B cell (primary cell): ENCODE measurements at regions not wholly inside any gene's neighbourhood (a gene's known extent, or its start where the extent isn't known, plus 50 kb on each side); places are given as distances from the start of the nearest gene placed in this dataset.
"Not testable (repeated sequence)": the region's sequence is repeated elsewhere in the genome, so short reads cannot be mapped to it uniquely, and the experiment has no call there.

Experiments
- ATAC-seq: fragments of 200-7000 bp; cut with Tn5 transposase; one replicate; pipeline ENCODE4 v1.10.0; 2021; ENCODE audit warnings: low read depth, mild to moderate bottlenecking, moderate number of reproducible peaks, moderate library complexity
- CTCF ChIA-PET: fragments of 350-600 bp; sonication (Branson Sonifier 250); formaldehyde crosslinking; loops from one replicate; lab custom pipeline; 2021; ENCODE audit warnings: antibody characterized with exemption, inconsistent platforms; lab: Charles Lee
- POLR2A ChIA-PET: fragments of 350-600 bp; sonication (Branson Sonifier 250); formaldehyde crosslinking; loops from one replicate; lab custom pipeline; 2021; ENCODE audit warnings: antibody characterized with exemption; lab: Charles Lee
- DNase-seq: peaks from one replicate; pipeline ENCODE4 v3.0.0; 2013
- H2AFZ ChIP-seq: 2 replicates; pipeline ENCODE4 v1.6.1; 2012; ENCODE audit warnings: mild to moderate bottlenecking, low read depth, low read length; ENCODE audit not compliant: insufficient read depth, poor library complexity, severe bottlenecking
- H3K27ac ChIP-seq, 2 donors: 1 replicate in 1 of 2; 2 replicates in 1 of 2; pipeline ENCODE4 v1.5.1; 2012 to 2013; ENCODE audit warnings: low read length in 2 of 2, mild to moderate bottlenecking in 2 of 2, moderate library complexity in 1 of 2
- H3K27me3 ChIP-seq, 4 experiments: fragments of 200-600 bp in 1 of 4; sonication (generic) in 1 of 4; replicated peaks in 1 of 4; 1 replicate in 2 of 4; 2 replicates in 2 of 4; pipeline versions ENCODE4 v1.6.1 to v1.7.0; 2013 to 2016; ENCODE audit warnings: low read length in 3 of 4, mild to moderate bottlenecking in 2 of 4, mixed read lengths in 1 of 4, moderate library complexity in 1 of 4; ENCODE audit not compliant: insufficient read depth in 4 of 4, control insufficient read depth in 3 of 4; ENCODE audit errors: control extremely low read depth in 1 of 4
- H3K36me3 ChIP-seq, 2 experiments: replicated peaks in 1 of 2; 1 replicate in 1 of 2; 2 replicates in 1 of 2; pipeline versions ENCODE4 v1.6.1 to v1.7.1; 2013; ENCODE audit warnings: low read length in 1 of 2; ENCODE audit not compliant: insufficient read depth in 2 of 2, control insufficient read depth in 1 of 2; ENCODE audit errors: control extremely low read depth in 1 of 2, extremely low read depth in 1 of 2
- H3K4me1 ChIP-seq, 2 donors: fragments of 200-600 bp in 1 of 2; sonication (generic) in 1 of 2; 1 replicate in 1 of 2; 2 replicates in 1 of 2; pipeline versions ENCODE4 v1.5.1 to v1.6.1; 2013 to 2017; ENCODE audit warnings: low read length in 2 of 2; ENCODE audit not compliant: control insufficient read depth in 2 of 2, insufficient read depth in 2 of 2
- H3K4me2 ChIP-seq: replicated peaks from 2 replicates; pipeline ENCODE3; 2012; ENCODE audit warnings: mild to moderate bottlenecking, low read depth, low read length; ENCODE audit not compliant: poor library complexity, severe bottlenecking
- H3K4me3 ChIP-seq, 5 experiments: fragments of 200-600 bp in 1 of 5; sonication (generic) in 1 of 5; 1 replicate in 3 of 5; 2 replicates in 2 of 5; pipeline versions ENCODE4 v1.5.1 to v1.7.0; 2011 to 2016; ENCODE audit warnings: low read length in 4 of 5, mild to moderate bottlenecking in 4 of 5, low read depth in 2 of 5, control low read depth in 1 of 5, moderate library complexity in 1 of 5; ENCODE audit not compliant: insufficient read depth in 1 of 5; ENCODE audit errors: control extremely low read depth in 1 of 5, extremely low read depth in 1 of 5
- H3K79me2 ChIP-seq: fragments of 200-600 bp; sonication (generic); one replicate; pipeline ENCODE4 v1.6.0; 2016; ENCODE audit warnings: low read length; ENCODE audit not compliant: control insufficient read depth, insufficient read depth
- H3K9ac ChIP-seq: fragments of 200-600 bp; sonication (generic); 2 replicates; pipeline ENCODE4 v1.6.1; 2017; ENCODE audit warnings: mild to moderate bottlenecking, low read length, moderate library complexity
- H3K9me3 ChIP-seq, 3 donors: one replicate each; pipeline versions ENCODE4 v1.6.1 to v1.7.1; 2013; ENCODE audit warnings: low read length in 2 of 3; ENCODE audit not compliant: control insufficient read depth in 2 of 3, insufficient read depth in 1 of 3; ENCODE audit errors: control extremely low read depth in 1 of 3
- H4K20me1 ChIP-seq: 2 replicates; pipeline ENCODE4 v1.6.0; 2012; ENCODE audit warnings: mild to moderate bottlenecking, low read length; ENCODE audit not compliant: insufficient read depth, control insufficient read depth, poor library complexity, severe bottlenecking
- H3K27ac Mint-ChIP-seq: one replicate; pipeline ENCODE4 v1.8.0; 2021; ENCODE audit warnings: mixed read lengths
- H3K27me3 Mint-ChIP-seq: one replicate; pipeline ENCODE4 v1.8.0; 2021; ENCODE audit warnings: mixed read lengths
- H3K4me1 Mint-ChIP-seq: one replicate; pipeline ENCODE4 v1.8.0; 2021; ENCODE audit warnings: mixed read lengths
- H3K4me3 Mint-ChIP-seq: one replicate; pipeline ENCODE4 v1.8.0; 2021; ENCODE audit warnings: mixed read lengths
- H3K9me3 Mint-ChIP-seq: one replicate; pipeline ENCODE4 v1.8.0; 2022; ENCODE audit warnings: mixed read lengths; ENCODE audit not compliant: insufficient read depth
- WGBS: methylation state at CpG from one replicate; pipeline ENCODE4 v1.1.5; 2013; ENCODE audit warnings: missing lambda C conversion rate; ENCODE audit not compliant: insufficient coverage; 5-methylcytosine and 5-hydroxymethylcytosine counted together
- intact Hi-C: fragments of 100-400 bp; cut with micrococcal nuclease; formaldehyde crosslinking; loops from one replicate; pipeline ENCODE4 v1.10.0; 2022

GRCh38 chr7:6977368-6977767 is 151.3 kb upstream of the CCZ1B start:
- H3K9me3 ChIP-seq, H3K4me1 Mint-ChIP-seq, H3K4me3 Mint-ChIP-seq, H3K4me3 ChIP-seq, H3K27ac Mint-ChIP-seq, H3K4me2 ChIP-seq, POLR2A ChIA-PET, H3K9ac ChIP-seq, ATAC-seq, H3K79me2 ChIP-seq, H3K9me3 Mint-ChIP-seq, intact Hi-C loops, DNase-seq, H3K27ac ChIP-seq, H3K36me3 ChIP-seq, H3K4me1 ChIP-seq, H2AFZ ChIP-seq, CTCF ChIA-PET, H4K20me1 ChIP-seq, H3K27me3 ChIP-seq: not testable (repeated sequence)
- H3K27me3 Mint-ChIP-seq = peaks cover 21% of the 10 kb centered on the region
- WGBS = 80% methylated on average over 3 of the region's 3 CpGs

- H3K79me2 ChIP-seq, H3K27ac Mint-ChIP-seq, H3K9me3 ChIP-seq, H3K27me3 ChIP-seq, H3K4me3 Mint-ChIP-seq, H2AFZ ChIP-seq, H3K27ac ChIP-seq, H3K4me1 Mint-ChIP-seq, H3K9ac ChIP-seq, CTCF ChIA-PET, H3K4me2 ChIP-seq, H3K36me3 ChIP-seq, intact Hi-C loops, H4K20me1 ChIP-seq, POLR2A ChIA-PET, H3K9me3 Mint-ChIP-seq, H3K4me3 ChIP-seq, H3K4me1 ChIP-seq, DNase-seq, ATAC-seq: not testable (repeated sequence)
- peaks cover 25% of the 10 kb centered on the region for H3K27me3 Mint-ChIP-seq
- 89% methylated on average over 3 of the region's 3 CpGs for WGBS
These were observed 152.3 kb upstream of the CCZ1B start for GRCh38 chr7:6978326-6978725.

- H3K4me1 ChIP-seq, H2AFZ ChIP-seq, H4K20me1 ChIP-seq, H3K27me3 ChIP-seq, DNase-seq, H3K4me1 Mint-ChIP-seq, H3K27ac Mint-ChIP-seq, H3K36me3 ChIP-seq, H3K9me3 Mint-ChIP-seq, intact Hi-C loops, H3K9ac ChIP-seq, H3K79me2 ChIP-seq, H3K27ac ChIP-seq, H3K4me3 Mint-ChIP-seq, H3K4me2 ChIP-seq, H3K9me3 ChIP-seq, H3K4me3 ChIP-seq, ATAC-seq, CTCF ChIA-PET, POLR2A ChIA-PET: not testable (repeated sequence)
- 97% methylated on average over 5 of the region's 10 CpGs for WGBS
- peaks cover 31% of the 10 kb centered on the region for H3K27me3 Mint-ChIP-seq
These were observed 153.4 kb upstream of the CCZ1B start for GRCh38 chr7:6979456-6979855.

- ATAC-seq, POLR2A ChIA-PET, intact Hi-C loops, H3K9me3 Mint-ChIP-seq, H4K20me1 ChIP-seq, H3K9me3 ChIP-seq, H3K4me2 ChIP-seq, H3K4me3 ChIP-seq, H3K79me2 ChIP-seq, H3K4me3 Mint-ChIP-seq, H2AFZ ChIP-seq, H3K27ac Mint-ChIP-seq, H3K36me3 ChIP-seq, DNase-seq, H3K27ac ChIP-seq, H3K4me1 Mint-ChIP-seq, H3K4me1 ChIP-seq, H3K27me3 ChIP-seq, H3K9ac ChIP-seq: not testable (repeated sequence)
- peaks cover 31% of the 10 kb centered on the region for H3K27me3 Mint-ChIP-seq
- 92% methylated on average over 2 of the region's 2 CpGs for WGBS
- CTCF ChIA-PET = interaction anchor here (0.6 kb wide), 1 partner anchor 1973 kb away, joined by 3 read pairs; no protein-coding TSS in a partner anchor
These were observed 156.3 kb upstream of the CCZ1B start for GRCh38 chr7:6982375-6982774.
